HUES48 (cell line): ENCODE measurements at regions not wholly inside any gene's neighbourhood (a gene's known extent, or its start where the extent isn't known, plus 50 kb on each side); places are given as distances from the start of the nearest gene placed in this dataset.
"Not testable (repeated sequence)": the region's sequence is repeated elsewhere in the genome, so short reads cannot be mapped to it uniquely, and the experiment has no call there.

ENCODE experiments used
- H3K27ac ChIP-seq: one replicate; pipeline ENCODE4 v1.7.0; 2013; ENCODE audit warnings: low read depth, low read length, inconsistent platforms
- H3K27me3 ChIP-seq: 2 replicates; pipeline ENCODE4 v1.6.1; 2013; ENCODE audit warnings: mild to moderate bottlenecking, low read length; ENCODE audit not compliant: control insufficient read depth, insufficient read depth
- H3K36me3 ChIP-seq: 2 replicates; pipeline ENCODE4 v1.6.1; 2013; ENCODE audit warnings: low read length; ENCODE audit not compliant: control insufficient read depth, insufficient read depth
- H3K4me1 ChIP-seq: 2 replicates; pipeline ENCODE4 v1.6.1; 2013; ENCODE audit warnings: mild to moderate bottlenecking, low read length; ENCODE audit not compliant: control insufficient read depth, insufficient read depth
- H3K4me3 ChIP-seq: 2 replicates; pipeline ENCODE4 v1.5.1; 2013; ENCODE audit warnings: mild to moderate bottlenecking, low read depth, low read length
- H3K9ac ChIP-seq: 2 replicates; pipeline ENCODE4 v1.6.1; 2013; ENCODE audit warnings: mild to moderate bottlenecking, low read depth, low read length, moderate library complexity
- H3K9me3 ChIP-seq: 2 replicates; pipeline ENCODE4 v1.6.1; 2013; ENCODE audit warnings: low read length; ENCODE audit not compliant: control insufficient read depth, insufficient read depth

DNA sequence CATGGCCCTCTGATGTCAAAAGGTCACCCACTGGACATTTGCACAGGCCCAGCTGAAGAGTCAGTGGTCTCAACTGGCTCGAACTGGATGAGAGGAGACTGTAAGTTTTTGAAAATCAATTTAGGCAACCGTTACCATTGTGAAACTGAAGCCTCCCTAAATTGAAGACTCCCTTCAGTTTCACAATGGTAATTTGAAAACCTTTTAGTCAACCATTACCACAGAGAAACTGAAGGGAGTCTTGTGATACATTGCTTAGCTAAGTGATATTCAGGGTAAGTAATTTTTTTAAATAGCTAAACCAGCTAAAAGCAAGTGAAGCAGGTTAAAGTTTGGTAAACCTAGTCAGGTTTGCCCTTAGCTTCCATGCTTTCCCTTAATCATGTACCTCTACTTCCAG is 197.3 kb upstream of the NT5E start:
- Histone ChIP-seq H3K4me1 (peaks cover 4% of the 10 kb centered on the region; the same call in 1 of the 2 replicates), H3K27ac (no peak overlapping the region), H3K9me3 (peaks cover 12% of the 10 kb centered on the region; the same call in 1 of the 2 replicates), H3K9ac (no peak overlapping the region), H3K4me3 (no peak overlapping the region), H3K36me3 (no peaks in the 10 kb centered on the region), H3K27me3 (no peaks in the 10 kb centered on the region)

- Histone ChIP-seq H3K9me3 (peaks cover 12% of the 10 kb centered on the region; the same call in 1 of the 2 replicates), H3K27ac (no peak overlapping the region), H3K4me3 (no peak overlapping the region), H3K36me3 (no peaks in the 10 kb centered on the region), H3K4me1 (peaks cover 4% of the 10 kb centered on the region; the same call in 1 of the 2 replicates), H3K9ac (no peak overlapping the region), H3K27me3 (no peaks in the 10 kb centered on the region)
Measured at GRCh38 chr6:85252085-85252484, 197.8 kb upstream of the NT5E start.

DNA sequence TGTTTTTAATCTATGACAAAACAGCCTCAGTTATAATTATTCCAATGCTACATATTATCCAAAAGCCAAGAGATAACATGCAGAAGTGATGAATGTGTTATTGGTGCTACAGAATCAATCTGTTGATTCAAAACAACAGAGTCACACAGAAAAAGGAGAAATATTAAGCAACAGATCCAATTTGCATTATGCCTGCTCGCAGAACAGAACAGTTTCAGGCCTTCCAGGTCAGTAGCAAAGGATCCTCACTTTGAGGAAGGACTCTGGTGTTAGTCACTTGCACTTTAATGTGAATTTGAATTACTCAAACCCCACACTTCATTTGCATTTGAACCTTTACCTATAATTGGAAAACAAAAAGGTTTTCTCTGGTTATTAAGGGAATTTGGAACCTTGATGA is 198.6 kb upstream of the NT5E start:
- Histone ChIP-seq H3K4me1 (peaks cover 4% of the 10 kb centered on the region; the same call in 1 of the 2 replicates), H3K9me3 (peaks cover 12% of the 10 kb centered on the region; the same call in 1 of the 2 replicates), H3K27me3 (no peaks in the 10 kb centered on the region), H3K27ac (no peak overlapping the region), H3K4me3 (no peak overlapping the region), H3K36me3 (no peaks in the 10 kb centered on the region), H3K9ac (no peak overlapping the region)

GRCh38 chr6:85250586-85251220 is 199.2 kb upstream of the NT5E start:
- H3K27ac ChIP-seq: no peak overlapping the region
- H3K9me3 ChIP-seq: peaks cover 12% of the 10 kb centered on the region; the same call in 1 of the 2 replicates
- H3K9ac ChIP-seq: no peak overlapping the region
- H3K27me3 ChIP-seq: no peaks in the 10 kb centered on the region
- H3K4me1 ChIP-seq: peaks cover 4% of the 10 kb centered on the region; the same call in 1 of the 2 replicates
- H3K36me3 ChIP-seq: no peaks in the 10 kb centered on the region
- no peak overlapping the region for H3K4me3 ChIP-seq

DNA sequence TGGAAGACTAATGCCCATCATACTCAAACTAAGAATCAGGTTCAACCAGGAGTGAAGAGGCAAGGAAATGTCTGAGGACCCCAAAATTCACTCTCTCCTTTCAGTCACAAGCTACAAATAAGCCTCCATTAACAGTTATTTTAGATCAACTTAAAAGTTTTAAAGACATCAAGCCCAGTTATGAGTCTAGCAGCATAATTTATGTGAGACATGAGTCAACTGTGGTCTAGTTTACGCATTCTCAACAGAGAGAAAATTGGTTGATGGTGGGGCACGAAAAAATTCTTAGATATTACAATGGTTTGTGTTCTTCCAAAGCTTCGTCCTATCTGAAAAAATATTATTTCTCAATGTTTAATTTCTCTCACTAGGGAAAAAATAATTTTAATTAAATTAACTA is 204.9 kb upstream of the NT5E start:
- Histone ChIP-seq H3K36me3 (no peaks in the 10 kb centered on the region), H3K4me1 (no peaks in the 10 kb centered on the region), H3K27me3 (no peaks in the 10 kb centered on the region), H3K27ac (no peak overlapping the region), H3K9ac (no peak overlapping the region), H3K9me3 (no peaks in the 10 kb centered on the region), H3K4me3 (no peak overlapping the region)

DNA sequence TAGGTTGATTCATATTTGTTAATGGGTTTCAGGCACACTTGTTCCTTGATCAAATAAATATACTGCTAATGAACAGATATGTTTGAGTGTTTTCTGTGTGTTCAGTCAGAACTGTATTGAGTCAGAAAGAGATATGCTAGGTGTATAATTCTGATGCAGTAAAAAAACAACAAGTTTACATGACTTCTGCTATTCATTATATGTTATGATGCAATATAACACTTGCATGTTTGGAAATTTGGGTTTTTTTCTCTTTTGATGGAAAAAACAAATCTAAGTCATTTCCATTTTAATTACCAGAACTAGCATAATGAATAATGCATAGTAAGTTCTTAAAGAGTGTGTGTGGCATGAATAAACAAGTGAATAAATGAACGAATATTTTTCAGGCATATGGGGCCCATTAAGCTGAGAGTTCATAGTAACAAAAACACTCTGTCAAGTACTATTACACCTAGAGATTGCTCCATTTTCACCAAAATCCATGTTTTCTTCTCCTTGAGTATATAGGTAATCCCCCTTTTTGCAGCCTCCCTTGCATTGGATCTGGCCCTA is 208.3 kb upstream of the NT5E start:
- H3K36me3 ChIP-seq: no peaks in the 10 kb centered on the region
- no peaks in the 10 kb centered on the region for H3K27me3 ChIP-seq
- no peaks in the 10 kb centered on the region for H3K9me3 ChIP-seq
- H3K9ac ChIP-seq: no peak overlapping the region
- H3K4me1 ChIP-seq: no peaks in the 10 kb centered on the region
- H3K4me3 ChIP-seq: no peak overlapping the region
- no peak overlapping the region for H3K27ac ChIP-seq

DNA sequence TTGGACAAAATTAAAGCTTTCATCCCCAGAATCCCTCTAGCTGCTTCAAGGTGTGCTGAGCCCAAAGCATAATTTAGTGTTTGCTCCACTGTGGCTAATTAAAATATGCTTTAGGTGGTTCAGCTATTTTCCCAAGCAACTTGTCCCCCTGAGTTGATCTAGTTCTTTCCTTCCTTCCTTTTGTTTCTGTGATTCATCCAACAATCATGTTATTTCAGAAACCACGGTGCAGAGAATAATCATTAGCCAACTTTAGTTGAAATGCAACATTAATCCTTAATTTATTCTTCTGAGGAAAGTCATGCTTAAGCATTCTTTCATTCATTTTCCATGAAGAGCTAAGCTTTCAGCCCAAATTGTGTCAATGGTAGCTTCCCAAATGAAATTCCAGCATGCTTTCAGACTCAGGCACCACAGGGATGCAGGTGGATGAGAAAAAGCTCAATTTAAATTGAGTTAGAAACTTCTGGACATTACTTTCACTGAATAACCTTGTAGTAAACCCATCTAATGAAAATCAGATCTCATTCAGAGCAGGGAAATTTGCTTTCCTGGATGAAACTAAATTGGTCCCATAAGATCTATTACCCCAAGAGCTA is 209.0 kb upstream of the NT5E start:
- Histone ChIP-seq H3K36me3 (no peaks in the 10 kb centered on the region), H3K4me1 (no peaks in the 10 kb centered on the region), H3K27ac (no peak overlapping the region), H3K9ac (no peak overlapping the region), H3K27me3 (no peaks in the 10 kb centered on the region), H3K4me3 (no peak overlapping the region), H3K9me3 (no peaks in the 10 kb centered on the region)

GRCh38 chr6:85237478-85237877 is 212.4 kb upstream of the NT5E start:
- no peak overlapping the region for H3K9ac ChIP-seq
- H3K4me1 ChIP-seq: no peaks in the 10 kb centered on the region
- no peak overlapping the region for H3K27ac ChIP-seq
- H3K9me3 ChIP-seq: no peaks in the 10 kb centered on the region
- H3K4me3 ChIP-seq: no peak overlapping the region
- H3K36me3 ChIP-seq: no peaks in the 10 kb centered on the region
- no peaks in the 10 kb centered on the region for H3K27me3 ChIP-seq

GRCh38 chr6:85236636-85237035 is 213.2 kb upstream of the NT5E start:
- Histone ChIP-seq H3K27me3 (no peaks in the 10 kb centered on the region), H3K9ac (no peak overlapping the region), H3K27ac (no peak overlapping the region), H3K4me3 (no peak overlapping the region), H3K4me1 (no peaks in the 10 kb centered on the region), H3K9me3 (no peaks in the 10 kb centered on the region), H3K36me3 (no peaks in the 10 kb centered on the region)

- not testable (repeated sequence) for H3K27ac ChIP-seq, H3K36me3 ChIP-seq, H3K9me3 ChIP-seq, H3K4me1 ChIP-seq, H3K4me3 ChIP-seq, H3K27me3 ChIP-seq, H3K9ac ChIP-seq
Measured at GRCh38 chr6:85227345-85227744, 222.5 kb upstream of the NT5E start.

GRCh38 chr6:85212794-85213193 is 237.1 kb upstream of the NT5E start:
- not testable (repeated sequence) for H3K9ac ChIP-seq, H3K27ac ChIP-seq, H3K27me3 ChIP-seq, H3K9me3 ChIP-seq, H3K36me3 ChIP-seq, H3K4me3 ChIP-seq, H3K4me1 ChIP-seq
